GM21529 (cell line): ENCODE measurements at regions not wholly inside any gene's neighbourhood (a gene's known extent, or its start where the extent isn't known, plus 50 kb on each side); places are given as distances from the start of the nearest gene placed in this dataset.

Source experiments
- ATAC-seq: cut with Tn5 transposase; IDR thresholded peaks from one replicate; pipeline ENCODE4 v1.9.1; 2021; ENCODE audit not compliant: unreplicated experiment

- ATAC-seq = no peak
Observed at GRCh38 chr4:19728773-19729172, 522.9 kb upstream of the SLIT2 start.

DNA sequence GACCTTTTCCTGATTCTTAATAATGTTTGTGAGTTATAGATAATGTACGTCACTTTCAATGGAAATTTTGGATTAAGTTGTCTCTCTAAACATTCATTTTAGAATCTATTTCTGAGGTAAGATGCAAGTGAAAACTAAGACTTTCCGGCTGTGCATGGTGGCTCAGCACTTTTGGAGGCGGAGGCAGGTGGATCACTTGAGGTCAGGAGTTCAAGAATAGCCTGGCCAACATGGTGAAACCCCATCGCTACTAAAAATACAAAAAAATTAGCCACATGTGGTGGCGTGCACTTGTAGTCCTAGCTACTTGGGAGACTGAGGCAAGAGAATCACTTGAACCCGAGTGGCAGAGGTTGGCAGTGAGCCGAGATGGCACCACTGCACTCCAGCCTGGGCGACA lies 524.6 kb upstream of the SLIT2 start:
- ATAC-seq = no peak

GRCh38 chr4:19725130-19725529 lies 526.6 kb upstream of the SLIT2 start:
- no peak for ATAC-seq

- no peak for ATAC-seq
Observed at GRCh38 chr4:19722404-19722803, 529.3 kb upstream of the SLIT2 start.

- no peak for ATAC-seq
Observed at GRCh38 chr4:19721587-19721986, 530.1 kb upstream of the SLIT2 start.

DNA sequence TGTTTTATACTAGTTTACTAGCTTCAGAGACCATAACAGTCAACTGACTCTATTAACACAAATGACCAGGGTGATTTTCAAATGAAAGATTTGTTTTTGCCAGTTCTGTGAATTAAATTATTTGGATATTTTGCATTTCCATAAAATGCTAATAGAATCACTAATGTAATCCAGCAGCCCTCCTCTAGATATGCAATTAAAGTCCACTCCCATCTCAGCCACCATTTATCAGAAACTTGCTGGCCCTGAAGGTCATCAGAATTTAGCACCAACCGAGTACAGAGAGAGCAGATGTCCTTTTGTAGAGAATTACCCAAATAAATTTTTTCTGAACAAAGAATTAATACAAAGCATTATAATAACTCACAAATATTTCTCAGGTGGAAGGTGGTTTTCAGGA lies 531.1 kb upstream of the SLIT2 start:
- ATAC-seq = no peak

- ATAC-seq = no peak
Observed at GRCh38 chr4:19720190-19720589, 531.5 kb upstream of the SLIT2 start.

- no peak for ATAC-seq
Observed at GRCh38 chr4:19711871-19712270, 539.8 kb upstream of the SLIT2 start.

DNA sequence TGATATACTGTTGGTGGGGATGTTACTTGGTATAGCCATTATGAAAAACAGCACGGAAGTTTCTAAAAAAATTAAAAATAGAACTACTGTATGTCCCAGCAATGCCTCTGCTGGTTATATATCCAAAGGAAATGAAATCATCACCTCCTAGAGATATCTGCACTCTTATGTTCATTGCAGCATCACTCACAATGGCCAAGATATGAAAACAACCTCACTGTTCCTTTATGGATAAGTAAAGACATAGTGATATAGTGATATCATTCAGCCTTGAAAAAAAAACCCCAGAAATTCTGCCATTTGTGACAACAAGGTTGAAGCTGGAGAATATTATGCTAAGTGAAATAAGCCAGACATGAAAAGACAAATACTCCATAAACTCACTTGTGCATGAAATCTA lies 543.8 kb upstream of the SLIT2 start:
- no peak for ATAC-seq

GRCh38 chr4:19703391-19703790 lies 548.3 kb upstream of the SLIT2 start:
- no peak for ATAC-seq

GRCh38 chr4:19700992-19701391 lies 550.7 kb upstream of the SLIT2 start:
- no peak for ATAC-seq

GRCh38 chr4:19698961-19699360 lies 552.7 kb upstream of the SLIT2 start:
- no peak for ATAC-seq

DNA sequence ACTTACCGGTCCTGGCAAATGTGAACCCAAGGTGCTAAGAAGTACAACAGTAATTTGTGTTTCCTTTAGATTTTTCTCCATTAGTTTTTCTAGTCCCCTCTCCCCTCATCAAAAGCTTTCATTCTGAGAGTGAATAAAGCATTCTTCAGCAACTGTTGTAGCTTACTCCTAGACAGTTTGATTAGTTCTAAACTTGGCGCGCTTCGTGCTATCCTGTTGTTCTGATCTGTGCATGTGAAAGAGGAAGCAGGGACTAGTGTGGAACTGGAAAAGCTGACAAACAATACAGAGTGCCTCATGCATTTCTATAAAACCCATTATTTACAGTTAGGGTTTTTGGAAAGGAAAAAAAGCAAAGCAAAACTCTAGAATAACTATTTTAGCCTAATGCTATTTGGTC lies 556.9 kb upstream of the SLIT2 start:
- ATAC-seq = no peak

DNA sequence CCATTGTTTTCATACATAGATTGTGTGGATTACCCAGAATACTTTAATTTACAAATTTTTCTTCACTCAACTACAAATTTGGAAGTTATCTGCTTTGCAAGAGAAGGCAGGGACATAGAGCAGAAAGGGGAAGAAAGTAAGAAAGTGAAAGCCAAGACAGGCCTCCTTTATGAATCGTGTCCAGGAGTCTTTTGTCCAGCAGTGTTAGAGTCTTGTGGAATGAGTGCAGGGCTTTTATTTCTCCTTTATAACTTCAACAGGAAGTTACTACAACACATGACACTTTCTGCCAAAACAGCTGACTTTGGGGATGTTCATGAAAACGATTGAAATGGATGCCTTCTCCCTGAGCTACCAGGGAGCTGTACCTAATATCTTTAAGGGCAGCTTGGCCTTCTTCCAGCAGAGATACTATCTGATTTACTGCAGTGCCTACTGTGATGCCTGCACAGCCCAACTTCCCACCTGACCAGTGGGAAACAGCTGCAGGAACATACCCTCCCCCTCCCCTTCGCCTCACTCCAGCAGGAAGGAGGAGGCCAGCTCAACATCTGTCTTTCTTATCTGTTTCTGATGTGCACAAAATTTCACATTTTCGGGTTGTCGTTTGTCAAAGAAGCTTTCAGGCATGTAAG lies 557.7 kb upstream of the SLIT2 start:
- ATAC-seq = no peak

GRCh38 chr4:19689511-19689910 lies 562.2 kb upstream of the SLIT2 start:
- ATAC-seq = no peak

DNA sequence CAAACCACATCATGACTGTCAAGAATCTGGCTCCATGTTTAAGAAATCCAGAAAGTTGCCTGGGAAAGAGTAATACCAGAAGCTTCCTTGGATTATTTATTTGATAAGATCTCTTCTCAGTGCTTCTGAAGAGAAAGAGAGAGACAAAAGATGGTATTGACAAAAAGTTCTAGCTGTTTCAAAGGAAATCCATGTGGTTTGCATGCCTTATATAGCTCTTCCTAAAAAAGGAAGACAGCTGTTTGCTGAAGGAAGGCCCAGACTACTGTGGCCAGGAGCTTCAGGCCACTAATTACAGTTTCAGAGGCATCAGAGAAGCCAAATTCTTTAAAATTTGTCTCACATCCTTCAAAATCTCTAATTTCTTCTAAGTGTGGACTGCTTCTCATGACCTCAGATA lies 565.2 kb upstream of the SLIT2 start:
- ATAC-seq = no peak

DNA sequence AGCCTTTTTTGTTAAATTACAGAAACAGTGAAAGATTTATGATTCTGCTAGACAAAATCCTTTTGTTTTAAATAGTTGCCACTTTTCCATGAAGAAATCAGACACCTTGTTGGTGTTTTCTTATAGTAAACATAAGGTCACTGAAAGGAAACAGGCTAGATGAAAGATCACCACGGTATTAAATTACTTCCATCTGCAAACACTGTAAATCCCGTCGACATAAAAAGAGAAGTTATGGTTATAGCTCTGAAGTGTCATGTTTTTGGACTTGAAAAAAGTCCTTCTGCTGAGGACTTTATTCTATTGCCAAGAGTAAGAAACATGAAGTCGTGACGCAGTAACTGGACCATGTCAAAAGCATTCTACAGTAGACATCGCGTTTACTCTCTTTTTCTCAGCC lies 567.6 kb upstream of the SLIT2 start:
- ATAC-seq = no peak

GRCh38 chr4:19683426-19683825 lies 568.3 kb upstream of the SLIT2 start:
- ATAC-seq = no peak

DNA sequence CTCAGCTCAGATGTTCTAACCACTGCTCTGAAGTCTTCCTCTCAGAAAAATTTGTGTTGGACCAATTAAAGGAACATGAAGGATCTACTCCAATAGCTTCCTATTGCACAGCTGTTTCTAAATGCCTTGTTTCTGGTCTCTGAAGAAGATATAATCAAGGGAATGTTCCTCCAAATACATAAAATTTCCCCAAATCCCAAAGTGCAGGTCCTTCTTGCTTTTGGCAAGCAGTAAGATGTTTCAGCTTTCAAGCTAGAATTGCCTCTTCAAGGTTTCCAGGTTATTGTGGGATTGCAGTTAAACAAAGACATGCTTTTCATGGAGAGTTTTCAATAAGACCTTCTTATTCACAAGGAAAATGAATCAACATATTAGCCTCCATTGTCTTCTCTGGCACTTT lies 574.5 kb upstream of the SLIT2 start:
- ATAC-seq = no peak

DNA sequence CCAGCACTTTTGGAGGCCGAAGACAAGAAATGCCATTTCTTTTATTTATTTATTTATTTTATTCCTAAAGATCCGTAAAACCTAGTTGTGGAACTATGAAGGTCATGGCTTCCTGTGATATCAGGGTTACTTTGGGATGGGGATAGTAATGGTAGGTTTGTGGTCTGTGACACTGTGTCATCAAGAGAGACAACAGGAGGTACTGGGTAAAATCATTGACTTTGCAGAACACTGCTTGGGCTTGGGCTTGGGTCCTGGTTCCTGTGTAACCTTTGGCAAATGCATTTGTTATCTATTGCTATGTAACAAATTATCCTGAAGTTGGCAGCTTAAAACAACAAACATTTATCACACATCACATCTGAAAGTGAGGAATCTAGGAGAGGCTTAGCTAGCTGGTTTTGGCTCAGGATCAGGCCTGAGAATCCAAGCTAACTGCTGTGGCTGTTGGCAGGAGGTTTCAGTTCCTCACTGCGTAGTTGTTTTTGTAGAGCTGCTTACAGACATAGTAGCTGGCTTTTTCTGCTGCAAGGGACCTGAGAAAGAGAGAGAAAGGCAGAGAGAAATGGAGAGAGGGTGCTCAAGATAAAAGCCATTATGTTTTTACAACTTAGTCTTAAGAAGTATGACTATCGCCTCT lies 576.4 kb upstream of the SLIT2 start:
- no peak for ATAC-seq

GRCh38 chr4:19659101-19659500 lies 592.6 kb upstream of the SLIT2 start:
- no peak for ATAC-seq

DNA sequence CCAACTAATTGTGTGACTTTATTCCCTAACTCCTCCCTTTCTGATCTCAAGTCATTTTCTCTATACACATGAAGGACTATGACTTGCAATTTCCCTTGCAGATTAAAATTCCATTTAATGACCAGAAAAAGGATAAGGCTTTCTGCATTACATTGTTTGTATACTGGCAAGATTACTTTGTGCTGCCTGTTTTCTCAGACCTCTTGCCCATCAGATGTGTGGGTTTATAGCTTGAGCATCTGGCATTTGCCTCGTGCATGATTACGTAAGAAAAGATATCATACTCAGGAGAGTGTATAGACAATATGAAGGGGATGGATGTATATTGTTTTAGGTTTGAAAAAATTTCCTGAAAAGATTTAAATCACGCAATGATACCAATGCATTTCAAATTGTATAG lies 593.8 kb upstream of the SLIT2 start:
- ATAC-seq = no peak

GRCh38 chr4:19655666-19656065 lies 596.0 kb upstream of the SLIT2 start:
- ATAC-seq = no peak
